ENCODE measurements at regions not wholly inside any gene's neighbourhood (a gene's known extent, or its start where the extent isn't known, plus 50 kb on each side); places are given as distances from the start of the nearest gene placed in this dataset.

DNA sequence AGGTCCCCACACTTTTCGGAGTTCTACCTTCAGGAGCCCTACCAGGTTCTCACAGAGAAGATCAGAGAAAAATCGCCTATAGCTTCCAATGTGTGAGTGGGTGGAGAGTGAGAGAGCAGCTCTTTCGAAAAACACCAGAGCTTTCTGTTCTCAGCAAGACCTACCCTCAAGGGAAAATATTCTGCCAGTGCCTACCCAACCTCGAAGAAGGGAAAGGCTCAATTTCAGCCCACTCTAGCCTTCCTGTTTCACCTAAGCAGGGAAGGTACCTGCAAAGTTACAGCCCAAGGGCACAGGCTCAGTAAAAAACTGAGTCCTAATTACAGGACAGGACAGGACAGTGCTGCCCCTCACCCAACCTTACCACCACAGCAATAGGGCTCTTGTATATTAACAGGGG, 104.0 kb upstream of the WDR17 start:
- TF ChIP-seq EZH2 (IDR thresholded peaks at IDR 0.05; ENCODE audit: borderline replicate concordance, low read depth, low read length, severe bottlenecking) (no peak), POLR2AphosphoS5 (IDR thresholded peaks at IDR 0.05; ENCODE audit: insufficient read depth, low read depth, low read length) (no peak)
